Fibroblast of peridontal ligament (primary cell): ENCODE measurements at regions not wholly inside any gene's neighbourhood (a gene's known extent, or its start where the extent isn't known, plus 50 kb on each side); places are given as distances from the start of the nearest gene placed in this dataset.

Experiments
- DNase-seq: peaks from one replicate; pipeline ENCODE4 v3.0.0-alpha.2; 2010; ENCODE audit errors: extremely low read depth

GRCh38 chr1:232207073-232207866 lies 422.7 kb downstream of the SIPA1L2 start:
- DNase-seq, result no peak

DNA sequence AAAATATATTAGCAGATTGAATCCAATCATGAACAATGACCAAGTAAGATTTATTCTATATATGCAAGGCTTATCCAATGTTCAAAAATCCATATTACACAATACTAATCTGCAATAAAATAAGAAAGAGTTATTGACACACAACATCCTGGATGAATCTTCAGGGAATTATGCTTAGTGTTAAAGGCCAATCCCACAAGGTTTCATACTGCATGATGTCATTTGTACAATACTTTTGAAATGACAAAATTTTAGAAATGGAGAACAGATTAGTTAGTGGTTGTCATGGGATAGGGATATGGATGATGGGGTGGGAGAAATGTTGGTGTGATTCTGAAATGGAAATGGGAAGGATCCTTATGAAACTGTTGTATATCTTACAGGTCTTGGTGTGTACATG lies 425.7 kb downstream of the SIPA1L2 start:
- no peak for DNase-seq

GRCh38 chr1:232201024-232201423 lies 428.9 kb downstream of the SIPA1L2 start:
- no peak for DNase-seq

DNA sequence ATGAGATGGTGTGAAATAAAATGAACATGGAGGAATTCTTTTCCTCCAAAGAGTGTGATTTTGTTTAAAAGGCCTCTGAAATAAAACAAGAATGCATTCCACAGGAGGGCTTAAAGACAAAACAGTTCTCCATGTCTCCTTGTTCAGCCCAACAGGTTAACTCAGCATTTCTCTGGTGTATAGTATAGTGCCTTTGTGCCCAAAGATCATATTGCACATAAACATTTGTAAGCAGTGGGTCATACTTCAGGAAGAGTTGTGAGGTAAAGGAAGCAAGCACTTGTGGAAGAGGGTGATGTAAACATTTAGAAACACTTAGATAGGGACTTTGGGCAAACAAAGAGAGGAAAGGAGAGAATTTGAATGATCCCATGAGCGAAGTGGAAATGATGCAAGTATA lies 433.9 kb downstream of the SIPA1L2 start:
- DNase-seq, result no peak

- DNase-seq, result no peak
Observed at GRCh38 chr1:232194424-232194823, 435.5 kb downstream of the SIPA1L2 start.

DNA sequence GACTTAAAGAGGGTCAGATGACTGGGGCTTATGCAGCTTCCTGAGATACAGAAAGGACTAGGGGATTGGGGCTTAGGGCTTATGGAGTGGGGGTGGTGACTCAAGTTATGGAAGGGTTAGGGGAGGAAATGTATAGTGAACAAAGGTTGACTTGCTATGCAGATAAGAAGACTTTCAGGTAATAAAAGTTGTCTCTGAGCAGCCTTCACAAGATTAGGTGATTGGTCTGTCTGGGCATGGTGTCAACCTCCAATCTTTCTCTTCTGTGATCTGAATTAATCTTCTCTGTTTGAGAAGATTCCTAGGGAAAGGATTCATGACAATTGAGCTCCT lies 436.5 kb downstream of the SIPA1L2 start:
- DNase-seq, result no peak

DNA sequence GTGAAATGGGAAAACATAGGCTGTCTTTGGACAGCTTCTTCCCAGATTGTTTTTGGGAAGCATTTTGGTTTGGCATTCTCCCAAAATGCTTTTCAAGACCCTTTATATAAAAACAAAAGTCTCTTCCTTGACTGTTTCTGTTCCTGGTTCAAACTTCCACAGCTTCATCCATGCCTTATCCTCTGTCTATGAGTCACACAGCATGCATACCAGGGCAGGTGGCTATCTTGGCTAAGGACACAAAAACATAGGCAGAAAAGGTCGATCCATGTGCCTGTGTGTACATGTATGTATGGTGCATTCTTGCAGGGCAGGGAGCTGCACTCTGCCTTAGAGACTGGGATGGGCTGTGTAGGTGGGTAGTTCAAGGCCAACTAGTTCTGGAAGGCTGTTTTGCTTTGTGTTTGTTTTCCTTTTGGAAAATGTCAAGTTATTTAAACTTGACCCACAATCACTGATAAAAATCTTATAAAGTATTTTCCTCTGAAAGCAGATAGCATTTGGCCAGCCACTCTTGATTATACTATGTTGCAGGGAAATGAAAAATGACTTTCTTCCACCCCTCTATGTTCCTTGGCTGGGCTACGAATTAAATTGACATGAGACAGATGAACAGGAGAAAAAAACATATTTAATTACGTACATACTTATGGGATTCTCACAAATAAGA lies 437.0 kb downstream of the SIPA1L2 start:
- no peak for DNase-seq

DNA sequence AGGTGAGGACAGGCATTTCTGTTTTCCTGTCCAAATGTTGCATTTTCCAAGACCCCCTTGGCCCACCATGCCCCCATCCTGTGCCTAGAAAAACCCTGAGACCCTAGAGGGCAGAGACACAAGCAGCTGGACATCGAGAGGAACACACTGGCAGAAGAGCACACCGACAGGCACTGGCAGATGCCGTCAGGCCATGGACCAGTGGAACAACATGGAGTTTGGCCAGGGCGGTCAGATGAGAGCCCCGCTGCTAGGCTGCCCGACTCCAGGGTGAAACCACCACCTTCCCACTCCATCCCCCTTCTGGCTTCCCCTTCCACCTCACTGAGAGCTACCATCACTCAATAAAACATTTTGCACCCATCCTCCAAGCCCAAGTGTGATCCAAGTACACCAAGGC lies 438.4 kb downstream of the SIPA1L2 start:
- no peak for DNase-seq

DNA sequence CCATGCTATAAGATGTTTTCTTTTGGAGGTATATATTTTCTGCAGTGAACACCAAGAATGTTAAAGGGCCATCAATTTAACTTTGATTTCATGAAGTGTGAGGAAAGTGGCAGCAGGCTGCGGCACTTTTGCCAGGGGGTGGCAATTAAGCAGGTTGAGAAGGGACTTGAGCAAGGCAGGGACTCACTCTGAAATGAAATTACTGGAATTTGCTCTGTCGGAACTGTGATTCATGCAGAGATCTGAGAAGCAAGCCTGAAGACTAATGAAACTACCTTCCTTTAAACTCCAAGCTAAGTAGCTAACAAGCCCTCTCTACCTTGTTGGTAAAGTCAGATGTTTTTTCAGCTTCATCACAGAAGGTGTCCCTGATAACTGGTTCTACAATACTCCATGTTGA lies 441.6 kb downstream of the SIPA1L2 start:
- no peak for DNase-seq

DNA sequence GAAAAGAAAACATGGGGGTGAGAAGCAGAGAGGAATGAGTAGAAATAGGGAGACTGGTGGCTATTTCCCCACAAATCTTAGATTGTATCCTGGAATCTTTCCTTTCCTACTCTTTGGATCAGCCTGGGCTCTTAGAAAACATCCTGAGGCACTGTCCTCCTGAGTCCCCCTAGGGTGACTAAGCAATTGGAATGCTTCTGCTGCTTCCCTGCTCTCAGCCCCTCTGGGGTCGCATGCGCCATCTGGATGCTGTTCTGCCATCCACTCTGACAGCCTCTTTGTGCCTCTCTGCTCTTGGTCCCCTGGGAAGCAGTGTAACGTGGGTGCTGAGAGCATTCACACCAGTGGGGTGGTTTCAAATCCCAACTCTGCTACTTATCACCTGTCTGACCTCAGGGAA lies 443.0 kb downstream of the SIPA1L2 start:
- DNase-seq, result no peak

DNA sequence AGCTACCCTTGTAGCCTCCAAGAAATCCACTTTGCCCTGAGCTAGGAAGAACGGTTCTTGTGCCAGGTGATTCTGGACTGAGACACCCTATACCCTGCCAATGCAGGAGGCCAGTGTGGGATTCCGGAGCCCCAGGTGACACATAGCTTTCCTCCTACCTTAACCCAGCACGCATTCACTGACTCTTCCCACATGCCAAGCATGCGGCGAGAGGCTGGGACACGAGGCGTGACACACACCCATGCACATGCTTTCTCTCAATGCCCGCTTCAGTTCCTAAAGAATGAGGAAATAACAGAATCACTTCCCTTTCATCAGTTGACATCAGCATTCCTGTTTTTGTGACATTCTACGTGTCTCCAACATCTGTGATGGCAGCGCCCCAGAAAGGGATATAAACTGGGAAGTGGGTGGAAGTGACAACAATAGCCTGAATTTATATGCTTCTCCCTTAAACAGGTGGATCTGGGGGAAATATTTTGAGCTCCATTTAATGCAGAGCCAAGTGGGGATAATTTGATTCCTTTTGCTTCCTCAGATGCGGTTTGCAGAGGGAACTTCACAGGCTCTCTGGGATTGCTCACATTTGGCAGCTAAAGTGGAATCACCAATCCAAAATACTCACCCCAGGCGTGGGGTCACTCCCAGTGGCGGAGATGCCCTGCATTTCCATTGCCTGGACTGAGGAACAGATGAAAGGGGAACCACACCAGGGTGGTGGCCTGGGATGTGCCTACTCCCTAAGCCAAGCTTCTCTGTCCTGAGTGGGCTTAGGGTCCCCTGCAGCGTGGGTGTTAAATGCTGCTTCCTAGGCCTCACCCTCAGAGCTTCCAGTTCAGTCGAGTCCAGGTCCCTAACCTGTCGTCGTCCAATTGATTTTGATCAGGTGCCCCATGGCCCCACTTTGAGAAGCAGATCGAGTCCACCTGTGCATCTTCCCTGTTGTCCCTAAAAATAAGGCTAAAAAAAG lies 445.1 kb downstream of the SIPA1L2 start:
- no peak for DNase-seq

- DNase-seq, result no peak
Observed at GRCh38 chr1:232183802-232184201, 446.1 kb downstream of the SIPA1L2 start.

DNA sequence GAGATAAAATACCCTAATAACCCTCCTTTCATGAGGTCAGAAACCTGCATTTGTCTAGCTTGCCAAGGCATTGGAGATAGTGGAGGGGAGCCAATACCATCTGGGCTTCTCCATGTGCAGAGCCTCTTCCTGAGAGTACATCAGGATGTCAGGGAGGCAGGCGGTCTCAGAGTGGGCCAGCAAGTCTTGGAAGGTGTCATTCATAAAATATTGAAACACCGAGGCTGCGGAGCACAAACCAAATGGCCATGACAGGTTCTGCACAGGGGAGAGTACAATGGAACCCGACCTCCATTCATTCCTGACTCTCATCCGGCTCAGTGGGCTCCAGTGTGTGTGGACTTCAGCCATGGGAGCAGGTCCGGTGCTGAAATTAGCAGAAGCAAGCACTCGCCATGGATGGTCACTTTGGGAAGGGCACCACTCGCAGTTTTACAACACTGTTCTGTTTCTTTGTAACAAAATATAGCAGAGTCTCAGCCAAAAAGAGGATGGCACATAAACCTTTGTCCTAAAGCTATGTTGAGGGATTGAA lies 446.6 kb downstream of the SIPA1L2 start:
- DNase-seq, result no peak

- DNase-seq, result no peak
Observed at GRCh38 chr1:232182236-232182635, 447.7 kb downstream of the SIPA1L2 start.

GRCh38 chr1:232180779-232181136 lies 449.2 kb downstream of the SIPA1L2 start:
- DNase-seq, result no peak

DNA sequence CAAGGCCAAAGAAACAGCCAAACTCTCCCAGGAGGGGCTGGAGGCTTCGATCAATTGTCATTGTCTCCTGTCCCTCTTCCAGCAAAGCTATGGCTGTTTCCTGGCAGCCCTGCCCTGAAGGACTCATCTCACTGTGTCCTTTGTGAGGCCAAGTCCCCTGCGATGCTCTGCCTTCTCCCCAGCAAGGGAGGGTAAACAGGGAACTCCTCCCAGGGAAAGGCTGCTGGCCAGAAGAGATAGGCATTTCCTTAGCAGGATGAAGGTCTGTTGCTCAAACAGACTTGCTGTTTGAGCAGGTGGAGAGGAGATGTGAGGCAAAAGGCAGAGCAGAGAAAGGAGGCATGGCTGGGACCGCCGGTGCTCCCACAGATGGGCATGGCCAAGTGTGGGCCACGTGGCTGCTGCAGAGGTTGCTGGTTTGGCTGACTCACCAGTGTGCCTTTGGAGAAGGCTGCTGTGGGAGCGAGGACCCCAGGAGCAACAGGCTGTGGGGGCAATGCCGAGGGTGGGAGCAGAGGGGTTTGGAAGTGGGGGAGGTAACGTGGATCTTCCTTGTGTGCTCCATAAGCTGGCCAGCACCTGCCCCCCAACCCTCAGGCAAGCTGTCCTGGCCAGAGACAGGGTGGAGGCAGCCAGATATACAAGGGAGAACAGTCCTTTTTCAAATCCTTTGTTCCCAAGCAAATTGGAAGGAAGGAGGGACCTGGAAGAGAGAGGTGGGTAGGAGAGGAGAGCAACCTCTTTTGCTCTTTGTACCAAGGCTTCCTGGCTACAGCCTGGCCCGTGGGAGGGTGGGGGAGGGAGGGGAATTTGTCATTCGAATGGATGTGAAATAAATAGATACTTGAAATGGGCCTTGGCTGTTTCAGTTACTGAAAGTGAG lies 449.8 kb downstream of the SIPA1L2 start:
- no peak for DNase-seq

DNA sequence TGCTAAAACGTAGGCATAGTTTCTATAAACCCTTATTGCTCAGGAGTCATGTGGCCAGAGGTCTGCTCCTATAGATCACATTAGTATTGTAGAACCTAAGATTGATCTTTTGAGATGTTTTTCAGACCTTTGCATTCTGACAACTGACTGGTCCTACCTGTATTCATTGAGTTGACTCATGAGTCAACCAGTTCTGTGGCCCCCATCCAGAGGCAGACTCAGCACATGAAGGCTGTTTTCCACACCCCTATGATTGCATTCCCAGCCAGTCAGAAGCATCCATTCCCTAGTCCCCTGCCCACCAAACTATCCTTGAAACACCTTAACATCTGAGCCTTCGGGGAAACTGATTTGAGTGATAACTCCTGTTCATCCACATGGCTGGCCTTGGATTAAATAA lies 451.7 kb downstream of the SIPA1L2 start:
- no peak for DNase-seq

GRCh38 chr1:232177438-232177837 lies 452.5 kb downstream of the SIPA1L2 start:
- no peak for DNase-seq

- DNase-seq, result no peak
Observed at GRCh38 chr1:232176222-232176621, 453.7 kb downstream of the SIPA1L2 start.

- DNase-seq, result no peak
Observed at GRCh38 chr1:232174306-232174705, 455.6 kb downstream of the SIPA1L2 start.

GRCh38 chr1:232172563-232172962 lies 457.4 kb downstream of the SIPA1L2 start:
- DNase-seq, result no peak
